ENCODE measurements at regions not wholly inside any gene's neighbourhood (a gene's known extent, or its start where the extent isn't known, plus 50 kb on each side); places are given as distances from the start of the nearest gene placed in this dataset.

DNA sequence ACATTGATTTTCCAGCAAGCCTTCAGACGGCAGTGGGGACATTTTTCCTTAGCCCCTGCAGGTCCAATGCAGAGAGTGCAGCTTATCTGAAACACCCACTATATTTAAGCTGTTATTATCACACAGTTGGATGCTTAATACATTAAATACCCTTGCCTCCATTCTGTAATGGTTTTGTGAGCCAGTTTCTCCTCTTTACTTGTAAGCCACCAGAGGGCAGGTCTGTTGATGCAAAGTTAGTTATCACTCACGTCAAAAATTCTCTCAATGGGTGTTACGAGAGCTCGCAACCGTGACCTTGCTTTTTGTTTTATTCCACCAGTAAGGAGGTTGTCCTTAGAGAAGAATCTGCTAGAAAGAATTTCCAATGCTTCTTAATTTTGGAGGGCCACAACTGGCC, 189.8 kb downstream of the INSIG2 start:
- DNase-seq (ENCODE audit: low read depth), result no peak

DNA sequence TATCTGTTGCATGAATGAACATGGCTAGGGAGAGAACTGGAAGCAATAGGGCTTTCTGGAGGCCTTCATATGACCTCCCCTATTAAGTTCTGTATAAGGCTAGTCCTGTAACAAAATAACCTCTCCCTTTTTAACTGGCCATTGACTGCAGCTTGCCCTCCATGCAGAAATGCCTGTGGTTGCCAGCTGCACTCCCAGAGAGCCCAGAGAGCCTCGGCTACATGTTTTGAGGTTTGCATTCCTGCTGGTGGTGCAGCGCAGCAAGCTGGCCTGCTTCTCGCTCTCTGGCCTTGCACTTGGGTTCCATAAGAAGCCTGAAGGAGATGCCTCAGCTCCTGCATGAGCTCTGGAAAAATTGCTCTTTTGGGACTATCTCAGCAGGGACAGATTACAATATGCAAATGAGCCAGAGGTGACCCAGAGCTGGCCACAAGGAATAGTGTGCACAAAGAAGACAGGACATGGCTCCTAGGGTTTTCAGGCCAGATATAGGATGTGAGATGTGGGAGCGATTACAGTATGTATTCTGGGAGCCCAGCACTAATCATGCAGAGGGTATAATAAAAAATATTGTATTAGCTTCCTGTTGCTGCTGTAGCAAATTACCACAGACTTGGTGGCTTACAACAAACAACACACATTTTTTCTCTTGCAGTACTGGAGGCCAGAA, 186.7 kb downstream of the INSIG2 start:
- no peak for DNase-seq (ENCODE audit: low read depth)

DNA sequence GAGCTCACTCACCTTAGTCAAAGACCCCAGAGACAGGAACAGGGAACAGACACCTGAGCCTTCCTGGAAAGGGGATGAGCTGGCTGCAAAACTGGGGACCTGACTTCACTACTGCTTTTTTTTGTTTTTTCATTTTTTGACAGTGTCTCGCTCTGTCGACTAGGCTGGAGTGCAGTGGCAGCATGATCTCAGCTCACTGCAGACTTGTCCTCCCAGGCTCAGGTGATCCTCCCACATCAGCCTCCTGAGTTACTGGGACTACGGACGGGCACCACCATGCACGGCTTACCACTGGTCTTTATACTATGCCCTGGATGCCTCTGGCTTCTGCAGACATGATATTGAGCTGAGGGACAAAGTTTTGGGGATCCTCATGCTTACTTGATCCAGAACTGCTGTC, 184.1 kb downstream of the INSIG2 start:
- no peak for DNase-seq (ENCODE audit: low read depth)

DNA sequence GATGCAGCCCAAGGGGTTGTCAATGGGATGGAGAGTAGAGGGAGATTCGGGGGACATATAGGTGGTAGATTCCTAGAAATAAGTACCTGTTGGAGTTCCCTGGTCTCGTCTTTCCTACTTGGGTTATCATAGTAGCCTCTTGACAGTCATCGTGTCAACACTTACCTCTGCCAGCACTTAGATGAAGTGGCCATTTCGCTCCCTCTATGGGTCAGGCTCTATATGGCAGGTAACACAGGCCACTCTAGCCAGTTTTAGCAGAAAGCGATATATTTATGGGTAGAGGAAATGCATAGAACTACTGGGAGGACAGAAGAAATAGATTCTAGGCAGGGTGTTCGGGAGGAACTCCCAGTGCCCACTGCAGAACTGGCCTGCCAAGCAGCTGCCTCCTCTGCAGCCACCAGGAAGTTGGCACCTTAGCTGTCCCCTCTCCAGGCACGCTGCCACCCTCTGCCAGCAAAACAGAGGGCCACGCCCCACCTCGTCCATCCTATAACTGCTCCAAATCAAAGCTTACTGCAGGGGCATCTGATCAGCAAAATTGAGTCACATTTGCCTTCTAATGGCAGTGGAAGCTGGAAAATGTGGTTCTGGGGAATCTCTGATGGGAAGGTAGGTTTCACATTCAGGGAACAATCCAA, 181.3 kb downstream of the INSIG2 start:
- no peak for DNase-seq (ENCODE audit: low read depth)

DNA sequence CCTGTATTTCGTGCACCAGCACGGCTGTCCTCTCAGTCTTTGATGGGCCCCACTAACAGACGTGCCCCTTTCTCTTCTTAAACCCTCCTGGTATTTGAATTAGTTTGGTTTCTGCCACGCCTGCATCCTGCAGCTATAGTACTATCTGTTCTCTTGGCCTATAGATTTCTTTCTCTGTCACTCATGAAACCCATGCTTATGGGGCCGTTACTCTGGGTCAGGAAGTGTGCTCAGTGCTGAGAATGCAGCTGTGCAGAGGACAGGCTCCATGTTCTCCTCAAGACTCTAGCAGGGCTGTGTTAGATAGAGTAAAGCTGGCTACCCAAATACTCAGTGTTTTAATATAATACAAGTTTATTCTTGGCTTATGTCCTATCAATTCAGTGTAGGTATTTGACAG, 180.0 kb downstream of the INSIG2 start:
- DNase-seq (ENCODE audit: low read depth), result no peak

DNA sequence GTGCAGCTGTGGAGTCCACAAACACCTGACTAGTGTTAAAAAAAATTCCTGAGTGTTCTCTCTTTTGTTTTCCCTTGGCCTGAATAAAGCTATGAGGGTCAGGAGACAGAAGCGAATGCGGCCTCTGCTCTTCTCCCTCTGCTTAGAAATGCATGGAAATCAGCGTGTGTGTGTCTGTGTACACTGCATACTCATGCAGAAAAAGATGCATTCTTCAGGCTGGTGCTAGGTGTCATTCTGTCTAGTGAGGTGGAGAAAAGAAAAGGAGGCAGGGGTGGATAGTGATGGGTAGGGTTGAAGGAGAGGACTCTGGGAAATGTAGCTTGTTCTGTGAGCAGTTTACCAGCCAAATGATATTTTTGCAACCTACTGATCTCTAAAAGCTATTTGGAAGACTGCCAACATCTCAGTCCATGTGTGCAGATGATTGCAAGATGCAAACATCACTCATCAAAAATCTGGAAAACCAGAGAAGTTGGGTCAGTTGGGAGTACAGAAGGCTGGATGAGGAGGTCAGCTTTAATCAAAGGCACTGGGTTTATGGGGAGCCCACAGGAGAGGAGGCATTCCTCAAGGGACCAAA, 177.7 kb downstream of the INSIG2 start:
- DNase-seq (ENCODE audit: low read depth), result no peak

DNA sequence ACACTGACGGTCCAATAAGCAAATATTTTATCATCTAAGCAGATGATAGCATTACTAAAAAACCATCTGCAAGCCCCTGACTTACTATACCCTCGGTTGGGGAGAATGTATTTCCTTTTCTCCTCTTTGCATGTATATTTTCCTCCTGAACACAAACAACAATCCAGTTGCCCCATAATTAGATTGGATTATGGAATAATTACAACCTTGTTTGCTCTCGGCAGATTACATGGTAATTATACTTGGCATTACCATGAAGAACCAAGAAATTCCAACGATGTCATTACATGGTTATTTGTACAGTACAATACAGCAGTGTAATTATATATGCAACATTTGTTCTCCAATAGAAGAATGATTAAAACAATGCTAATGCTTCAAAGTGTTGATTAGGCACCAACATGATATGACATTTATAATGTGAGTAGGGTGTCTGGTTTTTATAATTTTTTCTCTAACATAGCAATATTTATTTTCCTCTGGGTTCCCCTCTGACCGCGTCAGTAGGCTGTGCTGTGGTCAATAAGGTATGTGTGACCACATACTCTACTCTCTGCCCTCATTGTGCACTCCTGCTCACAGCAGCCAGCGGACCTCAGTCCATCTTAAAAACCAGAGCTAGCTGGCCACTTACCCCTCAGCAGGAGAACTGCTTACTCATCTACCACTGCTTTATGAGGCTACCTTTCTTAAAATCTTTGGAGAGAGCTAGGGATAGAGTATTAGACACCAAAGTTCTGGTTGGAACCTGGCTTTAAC, 176.1 kb downstream of the INSIG2 start:
- DNase-seq (ENCODE audit: low read depth), result no peak

DNA sequence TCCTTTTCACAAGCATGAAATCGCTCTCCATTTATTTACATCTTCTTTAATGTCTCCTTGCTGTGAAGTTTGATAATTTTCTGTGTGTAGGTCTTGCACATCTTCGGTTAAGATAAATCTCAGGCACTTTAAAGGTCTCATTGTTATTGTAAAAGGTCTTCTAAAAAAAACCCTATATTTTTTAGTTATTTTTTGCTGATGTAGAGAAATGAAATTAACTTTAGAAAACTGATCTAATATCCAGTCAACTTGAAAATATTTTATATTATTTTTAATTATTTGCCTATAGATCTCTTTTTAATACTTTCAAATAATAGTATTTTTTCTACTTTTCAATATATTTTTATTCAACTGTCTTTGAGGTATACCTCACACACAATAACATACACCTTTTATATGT, 169.4 kb downstream of the INSIG2 start:
- DNase-seq (ENCODE audit: low read depth), result no peak

DNA sequence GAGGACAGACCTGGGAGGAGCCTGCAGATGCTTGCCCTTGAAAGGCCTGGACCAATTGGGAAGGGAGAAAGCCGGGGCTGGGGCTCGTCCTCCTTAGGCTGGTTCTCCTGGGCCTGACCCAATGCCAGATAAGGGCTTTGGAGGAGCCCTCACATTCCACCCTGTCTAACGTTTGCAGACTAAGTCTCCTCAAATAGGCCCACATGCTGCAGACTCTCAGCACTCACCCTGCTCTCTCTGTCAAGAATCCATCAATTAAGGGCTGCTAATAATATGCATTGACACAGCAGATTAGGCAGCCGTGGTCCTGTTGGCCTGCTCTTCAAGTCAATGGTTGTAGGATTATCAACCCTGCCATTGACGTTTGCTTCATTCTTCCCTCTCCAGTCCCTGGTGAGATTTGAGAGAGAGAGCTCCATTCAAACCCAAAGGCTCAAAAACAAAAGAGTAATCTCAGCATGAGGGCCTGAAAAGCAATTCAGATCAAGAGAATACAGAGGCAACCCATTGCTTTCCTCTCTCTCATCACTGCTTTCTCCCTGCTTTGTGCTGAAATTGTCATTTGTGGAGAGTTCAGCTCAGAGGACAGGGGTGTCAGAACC, 167.6 kb downstream of the INSIG2 start:
- no peak for DNase-seq (ENCODE audit: low read depth)

DNA sequence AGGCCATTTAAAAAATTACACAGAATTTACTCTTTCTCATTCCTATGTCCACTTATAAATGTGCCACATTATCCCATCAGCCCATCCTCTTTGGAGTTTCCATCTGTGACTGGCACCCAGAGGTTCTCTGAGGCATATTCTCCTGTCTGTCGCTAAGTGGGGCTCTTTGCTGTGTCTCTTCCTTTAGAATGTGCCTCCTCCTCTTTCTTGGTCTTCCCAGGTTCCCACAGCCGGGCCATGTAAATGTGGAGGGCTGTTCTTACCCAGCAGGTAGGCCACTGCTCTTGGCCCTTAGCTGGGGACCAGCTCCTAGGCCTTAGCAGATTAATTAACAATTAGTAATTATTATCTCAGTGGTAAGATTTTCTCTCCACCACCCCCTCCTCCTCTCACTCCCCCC, 167.0 kb downstream of the INSIG2 start:
- no peak for DNase-seq (ENCODE audit: low read depth)

DNA sequence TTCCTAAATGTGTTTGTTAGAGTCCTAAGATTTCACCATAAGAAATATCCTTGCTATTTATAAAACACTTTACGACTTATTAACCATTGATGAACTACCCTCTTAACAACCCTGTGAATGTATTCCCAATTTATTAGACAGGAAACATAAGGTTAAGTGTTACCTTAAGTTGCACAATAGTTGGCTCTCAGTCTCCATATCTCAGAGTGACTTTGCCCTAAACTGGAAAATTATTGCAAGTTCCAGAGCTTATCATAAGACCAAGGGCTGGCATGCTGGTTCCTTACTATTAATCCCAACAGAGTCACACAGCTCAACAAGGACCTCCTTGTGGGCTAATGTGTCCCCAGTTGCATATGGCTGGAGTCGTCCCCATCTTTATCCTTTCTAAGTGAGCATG, 165.8 kb downstream of the INSIG2 start:
- DNase-seq (ENCODE audit: low read depth), result no peak

DNA sequence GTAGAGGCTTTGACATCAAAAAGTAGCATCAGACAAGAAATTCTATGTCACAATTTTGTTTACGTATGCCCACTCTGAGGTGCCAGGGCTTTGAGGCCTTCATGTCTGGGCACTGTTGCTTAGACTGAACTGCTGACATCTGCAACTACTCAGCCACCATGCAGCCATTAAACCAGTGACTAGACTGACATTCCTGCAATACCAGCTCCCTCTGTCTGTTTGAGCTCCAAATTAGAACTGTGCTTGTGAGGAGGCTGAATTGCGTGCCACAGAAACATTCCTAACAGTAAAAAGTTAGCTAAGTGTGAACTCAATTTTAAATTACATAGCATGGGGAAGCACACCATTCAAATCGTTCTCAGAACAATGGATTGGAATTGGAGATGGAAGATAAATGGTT, 163.2 kb downstream of the INSIG2 start:
- DNase-seq (ENCODE audit: low read depth), result no peak

DNA sequence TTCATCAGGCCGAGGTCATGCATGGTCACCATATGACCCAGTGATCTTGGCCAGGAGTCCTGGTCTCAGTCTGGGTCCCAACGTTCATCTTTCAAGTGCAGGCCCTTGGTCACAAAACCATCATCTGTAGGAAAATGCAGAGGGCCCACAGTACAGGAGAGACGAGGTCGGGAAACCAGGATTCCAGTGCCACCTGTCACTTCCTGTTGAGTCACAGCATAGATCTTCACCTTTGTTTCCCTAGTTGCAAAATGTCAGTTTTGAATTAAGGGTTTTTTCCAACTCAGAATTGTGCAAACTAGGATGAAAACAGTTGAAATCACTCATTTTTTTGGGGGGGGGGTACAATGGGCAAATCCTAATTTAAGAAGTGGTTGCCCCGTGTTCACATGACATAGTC, 162.2 kb downstream of the INSIG2 start:
- DNase-seq (ENCODE audit: low read depth), result no peak

DNA sequence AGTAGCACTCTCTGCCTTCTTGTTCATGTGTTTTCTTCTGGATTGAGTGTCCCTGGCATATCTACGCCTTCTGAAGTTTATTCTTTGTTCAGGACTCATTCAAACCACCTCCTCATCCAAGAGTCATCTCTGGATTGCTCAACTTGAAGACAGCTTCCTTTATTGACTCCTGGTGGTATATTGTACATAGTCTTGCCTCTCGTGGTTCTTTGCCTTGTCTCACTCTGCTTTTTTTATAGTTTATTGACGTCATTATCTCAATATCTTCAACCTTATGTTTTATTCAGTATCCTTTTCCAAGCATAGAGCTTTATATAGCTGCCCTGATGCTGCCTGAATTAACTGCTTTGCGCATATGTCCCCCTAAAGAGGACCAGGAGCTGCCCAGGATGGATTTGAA, 161.7 kb downstream of the INSIG2 start:
- no peak for DNase-seq (ENCODE audit: low read depth)

DNA sequence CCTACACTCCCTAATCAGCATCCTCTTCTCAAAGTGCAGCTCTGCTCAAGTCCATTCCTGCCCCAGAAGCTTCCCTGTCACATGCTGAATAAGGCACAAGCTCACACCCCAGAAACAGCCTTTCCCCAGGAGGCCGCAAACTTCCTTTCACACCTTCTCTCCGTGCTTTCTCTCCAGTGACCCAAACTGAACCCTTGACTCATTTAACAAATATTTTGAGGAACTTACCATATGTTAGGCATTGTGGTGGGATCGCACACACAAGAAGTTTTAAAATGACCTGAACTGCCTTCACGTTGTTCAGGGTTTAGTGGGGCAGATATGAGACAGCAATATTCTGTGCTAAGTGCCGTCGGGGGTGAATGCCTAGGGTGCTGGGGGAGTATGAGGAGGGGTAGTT, 161.3 kb downstream of the INSIG2 start:
- DNase-seq (ENCODE audit: low read depth), result no peak

DNA sequence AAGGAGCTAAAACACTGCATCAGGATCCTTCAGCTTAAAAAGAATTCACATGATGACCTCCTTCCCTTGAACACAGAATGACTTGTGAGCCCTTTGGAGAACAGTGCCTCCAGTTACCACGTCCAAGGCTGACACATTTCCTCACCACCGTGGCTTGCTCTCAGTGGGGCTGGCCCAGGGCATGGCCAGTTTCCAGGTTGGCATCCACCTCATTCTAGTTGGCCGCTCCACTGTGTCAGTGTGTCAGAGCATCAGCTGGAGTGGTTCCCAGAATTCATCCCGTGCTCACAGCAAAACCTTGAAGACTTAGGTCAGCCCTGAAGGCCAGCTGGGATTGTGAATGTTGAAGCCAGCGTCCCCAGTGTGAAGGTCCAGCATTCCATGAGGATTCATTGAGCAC, 158.5 kb downstream of the INSIG2 start:
- no peak for DNase-seq (ENCODE audit: low read depth)

DNA sequence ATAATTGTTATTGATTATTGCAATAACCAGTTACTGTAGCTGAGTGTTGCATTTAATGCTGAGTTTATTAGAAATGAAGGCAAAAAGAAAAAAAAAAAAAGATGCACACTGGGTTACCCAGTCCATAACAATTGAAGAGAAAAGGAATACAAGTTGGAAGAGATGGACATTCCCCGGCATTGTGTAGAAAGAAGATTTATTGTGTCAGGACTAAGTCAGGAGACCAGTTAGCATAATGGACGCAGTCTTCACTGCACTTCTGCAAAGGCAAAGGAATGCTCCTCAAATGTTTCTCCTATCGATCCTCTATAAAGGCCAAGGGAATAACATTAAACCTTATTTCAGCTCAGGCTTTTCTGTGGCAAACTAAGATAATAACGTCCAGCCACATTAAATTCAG, 157.8 kb downstream of the INSIG2 start:
- no peak for DNase-seq (ENCODE audit: low read depth)

DNA sequence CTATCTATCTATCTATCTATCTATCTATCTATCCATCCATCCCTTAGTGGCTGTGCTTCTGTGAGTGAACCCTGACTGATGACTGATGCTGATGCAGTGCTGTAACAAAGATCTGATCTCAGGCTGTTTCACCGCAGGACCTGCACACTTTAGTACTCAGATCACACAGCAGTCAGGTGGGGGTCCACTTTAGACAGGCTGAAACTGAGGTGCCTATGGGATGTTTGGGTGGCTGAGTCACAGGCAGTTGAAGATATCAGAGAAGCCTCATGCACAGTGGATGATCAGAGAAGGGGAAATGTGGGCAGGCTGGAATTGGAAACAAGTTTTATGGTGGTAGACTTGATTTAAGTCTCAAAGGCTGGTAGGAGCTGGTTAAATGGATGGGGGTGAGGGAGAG, 156.4 kb downstream of the INSIG2 start:
- DNase-seq (ENCODE audit: low read depth), result no peak

DNA sequence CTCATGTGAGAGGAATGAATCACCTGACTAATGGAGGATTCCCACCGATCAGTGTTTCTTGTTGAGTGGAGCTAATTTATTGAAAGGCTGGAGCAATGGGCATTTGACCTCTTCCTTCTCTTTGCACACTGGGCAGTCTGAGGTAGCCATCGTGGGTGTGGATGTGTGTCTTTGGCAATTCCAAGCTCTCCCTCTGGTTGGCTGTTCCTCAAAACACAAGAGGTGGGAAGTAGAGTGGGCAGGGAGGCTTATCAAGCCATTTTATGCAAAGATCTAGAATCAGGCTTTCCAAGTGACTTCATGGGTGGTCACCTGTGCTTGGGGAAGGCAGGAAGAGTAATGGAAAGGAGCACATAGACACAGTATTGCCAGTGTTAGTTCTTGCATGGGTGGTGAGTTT, 154.8 kb downstream of the INSIG2 start:
- DNase-seq (ENCODE audit: low read depth), result no peak

DNA sequence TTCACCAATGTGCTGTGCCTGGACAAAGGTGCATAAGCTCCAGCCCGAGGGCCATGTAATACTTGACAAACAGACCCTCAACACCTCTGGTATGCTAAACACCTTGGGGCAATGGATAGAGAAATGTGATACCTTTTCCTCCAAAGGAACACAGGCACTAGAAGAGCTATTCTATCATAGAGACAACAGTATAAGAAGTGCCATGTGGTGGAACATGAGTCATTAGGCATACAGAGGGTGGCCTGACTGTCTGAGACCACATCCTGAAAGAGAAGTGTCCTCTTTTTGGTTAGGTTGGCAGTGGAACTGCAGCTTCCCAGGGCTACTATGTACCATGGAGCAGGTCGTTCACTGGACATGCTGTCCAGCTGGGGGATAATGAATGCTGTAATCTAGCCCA, 153.9 kb downstream of the INSIG2 start:
- DNase-seq (ENCODE audit: low read depth), result no peak

DNA sequence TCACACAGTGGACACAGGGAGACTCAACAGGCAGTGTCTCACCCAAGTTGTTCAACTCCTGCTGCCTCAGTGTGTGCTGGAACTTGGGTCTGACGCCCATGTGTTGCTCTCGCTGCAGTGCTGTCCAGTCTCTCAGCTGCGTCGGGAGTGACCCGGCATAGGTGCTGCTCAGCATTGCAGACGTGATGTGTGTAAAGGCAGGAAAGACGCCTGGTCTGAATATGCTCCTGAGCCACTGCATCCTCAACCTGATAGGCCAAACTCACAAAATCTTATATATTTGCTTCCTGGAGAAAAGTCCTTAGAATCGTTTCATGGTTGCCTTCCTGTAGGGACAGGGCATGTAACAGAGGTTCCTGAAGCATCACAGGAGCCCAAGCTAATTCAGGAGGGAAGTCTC, 152.9 kb downstream of the INSIG2 start:
- DNase-seq (ENCODE audit: low read depth), result no peak

DNA sequence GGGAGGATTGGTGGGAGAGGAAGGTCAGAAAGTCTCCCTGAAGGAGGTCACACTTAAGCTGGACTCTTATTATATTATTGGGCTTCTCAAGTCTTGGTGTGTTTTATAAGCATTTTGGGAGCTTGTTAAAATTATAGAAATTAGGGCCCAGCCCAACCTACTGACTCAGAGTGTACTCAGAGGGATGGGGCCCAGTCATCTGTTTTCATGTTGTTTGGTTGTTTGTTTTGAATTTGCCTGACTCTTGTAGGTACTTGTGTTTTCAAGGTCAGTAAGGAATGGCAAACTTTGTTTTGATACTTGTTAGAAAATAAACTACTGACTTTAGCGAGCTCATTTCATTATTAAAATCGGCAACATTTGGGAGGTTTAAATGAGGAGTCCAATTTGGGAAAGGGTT, 152.0 kb downstream of the INSIG2 start:
- DNase-seq (ENCODE audit: low read depth), result no peak

DNA sequence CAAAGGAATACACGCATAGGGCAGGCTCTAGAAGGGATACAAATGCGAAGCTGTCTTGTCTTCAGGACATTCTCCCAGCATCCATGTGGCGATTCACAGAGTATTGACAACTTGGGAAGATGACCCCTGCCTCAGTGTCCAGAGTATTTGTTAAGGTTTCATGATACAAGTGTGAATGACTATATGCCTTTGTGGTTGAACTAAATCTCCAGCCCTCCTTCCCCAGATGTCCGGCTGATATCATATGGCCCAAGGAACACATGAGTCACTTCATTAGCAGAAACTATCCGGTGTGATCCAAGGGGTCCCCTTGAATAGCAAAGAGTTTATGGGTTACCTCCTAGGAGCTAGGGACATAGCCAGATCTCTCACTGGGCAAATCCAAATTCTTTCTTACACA, 151.0 kb downstream of the INSIG2 start:
- no peak for DNase-seq (ENCODE audit: low read depth)
